Epithelial cell of proximal tubule (primary cell): ENCODE measurements at regions not wholly inside any gene's neighbourhood (a gene's known extent, or its start where the extent isn't known, plus 50 kb on each side); places are given as distances from the start of the nearest gene placed in this dataset.

Experiments
- DNase-seq: peaks from one replicate; pipeline ENCODE4 v3.0.0-alpha.2; 2011; ENCODE audit warnings: low read depth
- H3K4me3 ChIP-seq: 2 replicates; pipeline ENCODE4 v1.5.1; 2011; ENCODE audit warnings: low read depth, mild to moderate bottlenecking, low read length
- TF ChIP-seq, protein P1 (sequence below): conservative IDR thresholded peaks from 2 replicates; pipeline ENCODE4 v1.5.1; 2012; ENCODE audit warnings: low read depth, mild to moderate bottlenecking, low read length

DNA sequence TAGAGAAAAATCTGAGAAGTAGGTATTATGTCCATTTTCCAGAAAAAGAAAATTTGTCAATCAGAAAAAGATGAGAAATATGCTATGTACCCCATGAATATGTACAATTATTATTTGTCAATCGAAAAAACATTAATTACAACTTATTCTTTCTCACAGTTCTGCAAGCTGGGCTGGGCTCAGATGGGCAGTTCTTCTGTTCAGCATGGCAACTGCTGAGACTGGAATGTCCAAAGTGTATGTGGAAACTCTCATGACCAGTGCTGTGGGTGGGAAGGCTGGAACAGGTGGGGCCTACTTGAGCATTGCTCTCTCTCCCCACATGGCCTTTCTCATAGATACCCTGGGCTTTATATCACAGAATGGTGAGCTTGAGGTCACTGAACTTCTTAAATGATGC is 450.3 kb upstream of the TBX3 start:
- DNase-seq: no peak
- TF ChIP-seq, protein P1, sequence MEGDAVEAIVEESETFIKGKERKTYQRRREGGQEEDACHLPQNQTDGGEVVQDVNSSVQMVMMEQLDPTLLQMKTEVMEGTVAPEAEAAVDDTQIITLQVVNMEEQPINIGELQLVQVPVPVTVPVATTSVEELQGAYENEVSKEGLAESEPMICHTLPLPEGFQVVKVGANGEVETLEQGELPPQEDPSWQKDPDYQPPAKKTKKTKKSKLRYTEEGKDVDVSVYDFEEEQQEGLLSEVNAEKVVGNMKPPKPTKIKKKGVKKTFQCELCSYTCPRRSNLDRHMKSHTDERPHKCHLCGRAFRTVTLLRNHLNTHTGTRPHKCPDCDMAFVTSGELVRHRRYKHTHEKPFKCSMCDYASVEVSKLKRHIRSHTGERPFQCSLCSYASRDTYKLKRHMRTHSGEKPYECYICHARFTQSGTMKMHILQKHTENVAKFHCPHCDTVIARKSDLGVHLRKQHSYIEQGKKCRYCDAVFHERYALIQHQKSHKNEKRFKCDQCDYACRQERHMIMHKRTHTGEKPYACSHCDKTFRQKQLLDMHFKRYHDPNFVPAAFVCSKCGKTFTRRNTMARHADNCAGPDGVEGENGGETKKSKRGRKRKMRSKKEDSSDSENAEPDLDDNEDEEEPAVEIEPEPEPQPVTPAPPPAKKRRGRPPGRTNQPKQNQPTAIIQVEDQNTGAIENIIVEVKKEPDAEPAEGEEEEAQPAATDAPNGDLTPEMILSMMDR: no peak
- no peak overlapping the region for H3K4me3 ChIP-seq

GRCh38 chr12:115132905-115133304 is 448.9 kb upstream of the TBX3 start:
- TF ChIP-seq, protein P1: no peak
- DNase-seq: no peak
- no peak overlapping the region for H3K4me3 ChIP-seq

DNA sequence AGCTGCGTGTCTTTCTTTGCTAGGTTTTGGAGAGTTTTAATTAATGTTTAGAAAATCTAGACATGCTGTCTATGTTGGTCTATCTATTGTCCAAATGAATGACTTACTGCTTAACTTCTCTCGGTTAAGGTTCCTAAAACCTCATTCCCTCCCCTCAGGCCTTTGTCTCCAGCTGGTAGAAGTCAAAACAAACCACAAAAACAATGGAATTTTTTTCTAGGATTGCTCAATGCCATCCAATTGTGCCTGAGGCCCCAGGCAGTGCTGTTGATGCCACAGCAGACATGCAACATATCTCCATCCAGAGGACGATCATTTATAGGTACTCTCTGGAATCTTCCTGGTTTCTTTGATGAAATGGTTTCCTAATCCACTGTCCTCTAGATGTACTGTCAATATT is 448.2 kb upstream of the TBX3 start:
- TF ChIP-seq, protein P1: no peak
- DNase-seq: no peak
- no peak overlapping the region for H3K4me3 ChIP-seq

GRCh38 chr12:115129727-115130126 is 445.8 kb upstream of the TBX3 start:
- no peak overlapping the region for H3K4me3 ChIP-seq
- TF ChIP-seq, protein P1: no peak
- no peak for DNase-seq

DNA sequence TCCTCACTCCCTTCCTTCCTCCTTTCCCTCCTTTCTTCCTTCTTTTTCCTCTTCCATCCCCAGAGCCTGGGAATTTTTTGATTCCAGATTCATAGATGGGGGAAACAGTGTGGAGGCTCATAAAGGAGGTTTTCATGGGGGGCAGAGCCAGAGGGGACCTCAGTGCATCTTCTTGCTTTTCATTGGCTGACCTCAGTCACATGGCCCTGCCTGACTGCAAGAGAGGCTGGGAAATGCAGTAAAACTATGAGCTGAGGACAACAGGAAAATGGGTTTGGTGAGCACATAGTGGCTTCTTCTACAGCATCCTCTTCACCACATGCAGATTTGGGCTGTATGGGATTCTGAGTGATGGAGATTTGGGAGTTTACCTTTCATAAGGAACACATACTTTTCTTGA is 437.1 kb upstream of the TBX3 start:
- no peak for DNase-seq
- TF ChIP-seq, protein P1: no peak
- no peak overlapping the region for H3K4me3 ChIP-seq

DNA sequence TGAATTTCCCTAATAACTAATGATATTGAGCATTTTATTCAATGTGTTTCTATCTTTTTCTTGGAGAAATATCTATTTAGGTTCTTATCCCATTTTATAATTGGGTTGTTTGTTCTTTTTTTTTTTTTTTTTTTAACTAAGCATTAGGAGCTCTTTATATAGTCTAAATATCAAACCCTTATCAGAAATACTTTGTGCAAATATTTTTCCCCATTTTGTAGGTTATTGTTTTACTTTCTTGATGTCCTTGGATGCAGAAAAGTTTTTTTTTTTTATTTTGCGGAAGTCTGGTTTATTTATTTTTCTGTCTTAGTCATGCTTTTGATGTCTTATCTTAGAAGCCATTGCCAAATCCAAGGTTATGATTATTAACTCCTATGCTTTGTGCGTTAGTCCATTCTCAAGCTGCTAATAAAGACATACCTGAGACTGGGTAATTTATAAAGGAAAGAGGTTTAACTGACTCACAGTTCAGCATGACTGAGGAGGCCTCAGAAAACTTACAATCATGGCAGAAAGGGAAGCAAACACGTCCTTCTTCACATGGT is 434.3 kb upstream of the TBX3 start:
- H3K4me3 ChIP-seq: no peak overlapping the region
- DNase-seq: no peak
- TF ChIP-seq, protein P1: no peak

DNA sequence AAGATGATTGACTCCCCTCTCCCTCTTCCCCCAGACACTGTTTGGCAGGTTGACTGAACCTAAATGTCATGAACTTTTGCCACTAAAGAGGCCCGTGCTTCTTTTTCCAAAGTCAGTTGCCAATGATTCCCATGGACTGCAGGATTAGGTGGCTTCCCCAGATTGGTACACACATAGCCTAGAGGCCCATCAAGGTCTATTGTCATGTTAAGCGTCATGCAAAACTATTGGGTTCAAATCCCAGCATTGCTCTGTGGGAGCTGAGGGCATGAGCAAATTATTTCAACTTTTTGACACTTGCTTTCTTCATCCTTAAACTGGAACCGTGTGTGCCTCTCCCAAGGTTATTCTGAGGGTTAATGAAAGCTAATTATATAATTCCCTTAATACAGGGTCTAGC is 430.2 kb upstream of the TBX3 start:
- H3K4me3 ChIP-seq: no peak overlapping the region
- DNase-seq: no peak
- TF ChIP-seq, protein P1: no peak
